ENCODE measurements at regions not wholly inside any gene's neighbourhood (a gene's known extent, or its start where the extent isn't known, plus 50 kb on each side); places are given as distances from the start of the nearest gene placed in this dataset.
"Not testable (repeated sequence)": the region's sequence is repeated elsewhere in the genome, so short reads cannot be mapped to it uniquely, and the experiment has no call there.

GRCh38 chr4:92012899-92013867 is 290.6 kb upstream of the GRID2 start:
- no peak for TF ChIP-seq CTCF (conservative IDR thresholded peaks at IDR 0.05; ENCODE audit: control insufficient read depth, insufficient read depth, low read depth, low read length)
- H3K4me3 ChIP-seq (ENCODE audit: control insufficient read depth, low read depth, low read length), result no peak overlapping the region
- DNase-seq (ENCODE audit: low read depth), result no peak

- TF ChIP-seq CTCF (conservative IDR thresholded peaks at IDR 0.05; ENCODE audit: control insufficient read depth, insufficient read depth, low read depth, low read length), result no peak
- DNase-seq (ENCODE audit: low read depth), result no peak
- no peak overlapping the region for H3K4me3 ChIP-seq (ENCODE audit: control insufficient read depth, low read depth, low read length)
These were observed 289.7 kb upstream of the GRID2 start for GRCh38 chr4:92014067-92014466.

- no peak overlapping the region for H3K4me3 ChIP-seq (ENCODE audit: control insufficient read depth, low read depth, low read length)
- TF ChIP-seq CTCF (conservative IDR thresholded peaks at IDR 0.05; ENCODE audit: control insufficient read depth, insufficient read depth, low read depth, low read length), result no peak
- DNase-seq (ENCODE audit: low read depth), result no peak
These were observed 282.6 kb upstream of the GRID2 start for GRCh38 chr4:92021203-92021602.

GRCh38 chr4:92021788-92022187 is 282.0 kb upstream of the GRID2 start:
- TF ChIP-seq CTCF (conservative IDR thresholded peaks at IDR 0.05; ENCODE audit: control insufficient read depth, insufficient read depth, low read depth, low read length), result no peak
- no peak for DNase-seq (ENCODE audit: low read depth)
- H3K4me3 ChIP-seq (ENCODE audit: control insufficient read depth, low read depth, low read length), result no peak overlapping the region

GRCh38 chr4:92028830-92029229 is 274.9 kb upstream of the GRID2 start:
- not testable (repeated sequence) for DNase-seq (ENCODE audit: low read depth); H3K4me3 ChIP-seq (ENCODE audit: control insufficient read depth, low read depth, low read length)

- TF ChIP-seq CTCF (conservative IDR thresholded peaks at IDR 0.05; ENCODE audit: control insufficient read depth, insufficient read depth, low read depth, low read length), result no peak
- DNase-seq (ENCODE audit: low read depth), result no peak
- no peak overlapping the region for H3K4me3 ChIP-seq (ENCODE audit: control insufficient read depth, low read depth, low read length)
These were observed 271.9 kb upstream of the GRID2 start for GRCh38 chr4:92031825-92032224.

GRCh38 chr4:92035666-92036065 is 268.1 kb upstream of the GRID2 start:
- TF ChIP-seq CTCF (conservative IDR thresholded peaks at IDR 0.05; ENCODE audit: control insufficient read depth, insufficient read depth, low read depth, low read length), result no peak
- no peak for DNase-seq (ENCODE audit: low read depth)
- no peak overlapping the region for H3K4me3 ChIP-seq (ENCODE audit: control insufficient read depth, low read depth, low read length)
